Activated CD8-positive, alpha-beta memory T cell treated with anti-CD3 and anti-CD28 coated beads for 48 hours (primary cell): ENCODE measurements at regions not wholly inside any gene's neighbourhood (a gene's known extent, or its start where the extent isn't known, plus 50 kb on each side); places are given as distances from the start of the nearest gene placed in this dataset.

Source experiments
- DNase-seq, 3 experiments: peaks; one replicate each; pipeline ENCODE4 v3.0.0-alpha.2; 2020; ENCODE audit warnings: low read depth in 2 of 3, low spot score in 2 of 3

GRCh38 chr4:11587797-11588196, 159.1 kb upstream of the HS3ST1 start:
- DNase-seq: no peak

DNA sequence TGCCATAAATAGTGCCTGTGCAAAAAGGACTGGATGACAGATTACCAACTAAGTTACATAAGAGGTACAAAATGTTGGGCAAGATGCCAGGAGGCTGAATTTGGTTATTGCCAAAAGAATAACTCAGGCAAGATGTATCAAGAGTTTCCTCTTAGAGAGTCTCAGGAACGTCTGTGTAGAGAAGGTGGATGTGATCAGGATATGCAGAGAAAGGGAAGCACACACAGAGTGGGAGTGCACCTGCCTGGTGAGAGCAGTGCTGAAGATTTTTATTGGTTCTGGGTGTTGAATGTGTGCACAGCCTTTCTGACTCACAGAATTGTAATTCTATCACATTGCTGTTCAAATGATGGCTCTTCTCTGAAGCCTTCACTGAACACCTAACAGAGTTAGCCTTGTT, 156.8 kb upstream of the HS3ST1 start:
- DNase-seq: no peak

DNA sequence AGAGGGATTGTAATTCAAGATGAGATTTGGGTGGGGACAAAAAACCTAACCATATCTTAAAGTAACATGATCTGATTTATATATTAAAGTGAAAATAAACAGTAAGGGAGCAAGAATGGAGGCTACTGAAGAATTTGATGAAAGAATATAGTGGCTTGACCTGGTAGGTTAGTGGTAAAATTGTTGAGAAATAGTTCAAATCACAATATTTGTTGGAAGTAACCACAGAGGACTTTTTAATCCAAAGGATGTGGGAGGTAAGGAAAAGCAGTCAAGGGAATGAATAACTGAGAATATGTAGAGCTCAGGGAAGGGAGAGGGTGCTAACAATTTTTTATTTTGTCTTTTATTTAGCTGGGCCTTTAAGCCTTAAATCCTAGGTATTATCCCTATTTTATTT, 139.8 kb upstream of the HS3ST1 start:
- DNase-seq: no peak

GRCh38 chr4:11566444-11567022, 137.8 kb upstream of the HS3ST1 start:
- no peak for DNase-seq

DNA sequence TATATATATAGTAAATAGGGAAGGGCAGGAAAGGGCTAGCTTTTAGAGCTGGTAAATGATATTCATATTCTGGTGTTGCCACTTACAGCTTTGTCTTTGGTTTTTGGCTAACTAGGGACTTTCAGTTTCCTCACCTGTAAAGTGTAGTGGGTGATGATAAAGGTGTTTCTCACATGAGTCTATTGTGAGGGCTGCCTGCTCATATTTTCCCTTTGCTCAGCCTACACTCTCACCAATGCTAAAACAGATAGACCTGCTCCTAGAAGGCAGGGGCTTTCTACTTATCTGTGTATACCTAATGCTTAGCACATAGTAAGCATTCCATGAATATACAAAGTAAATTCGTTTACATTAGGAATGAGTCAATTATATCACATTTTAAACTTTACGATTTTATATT, 137.2 kb upstream of the HS3ST1 start:
- DNase-seq: no peak

DNA sequence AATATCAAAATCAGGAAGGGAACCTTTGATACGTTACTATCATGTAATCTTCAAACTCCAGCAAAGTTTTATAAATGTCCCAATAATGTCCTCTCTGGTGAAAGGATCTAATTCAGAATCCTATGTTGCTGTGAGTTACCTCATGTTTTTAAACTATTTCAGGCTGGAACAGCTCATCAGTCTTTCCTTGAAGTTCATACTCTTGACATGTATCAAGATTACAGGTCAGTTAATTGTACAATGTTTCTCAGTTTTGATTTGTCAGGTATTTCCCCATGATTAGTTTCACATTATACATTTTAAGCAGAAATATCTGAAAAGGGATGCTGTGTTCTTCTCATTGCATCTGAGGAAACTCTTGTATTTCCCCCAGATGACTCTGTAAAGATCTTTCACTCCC, 136.5 kb upstream of the HS3ST1 start:
- DNase-seq: no peak

- no peak for DNase-seq
These were observed 135.3 kb upstream of the HS3ST1 start for GRCh38 chr4:11564021-11564420.

DNA sequence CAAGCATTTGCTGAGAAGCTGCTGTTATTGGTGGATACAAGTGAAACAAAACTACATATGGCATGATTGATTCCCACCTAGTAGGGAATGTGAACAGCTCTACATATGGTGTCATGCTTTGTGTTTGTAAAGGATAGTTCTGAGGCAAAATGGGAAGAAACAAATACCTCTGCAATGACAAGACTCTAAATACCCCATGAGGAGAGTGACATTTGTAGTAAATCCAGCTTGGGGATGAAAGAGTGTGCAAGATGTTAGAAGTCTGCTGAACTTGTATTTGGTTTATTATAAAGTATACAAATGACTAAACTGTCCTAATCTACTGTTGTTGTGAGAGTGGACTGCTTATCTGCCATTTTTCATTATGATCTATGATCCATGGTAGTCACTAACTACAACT, 120.8 kb upstream of the HS3ST1 start:
- DNase-seq: no peak

DNA sequence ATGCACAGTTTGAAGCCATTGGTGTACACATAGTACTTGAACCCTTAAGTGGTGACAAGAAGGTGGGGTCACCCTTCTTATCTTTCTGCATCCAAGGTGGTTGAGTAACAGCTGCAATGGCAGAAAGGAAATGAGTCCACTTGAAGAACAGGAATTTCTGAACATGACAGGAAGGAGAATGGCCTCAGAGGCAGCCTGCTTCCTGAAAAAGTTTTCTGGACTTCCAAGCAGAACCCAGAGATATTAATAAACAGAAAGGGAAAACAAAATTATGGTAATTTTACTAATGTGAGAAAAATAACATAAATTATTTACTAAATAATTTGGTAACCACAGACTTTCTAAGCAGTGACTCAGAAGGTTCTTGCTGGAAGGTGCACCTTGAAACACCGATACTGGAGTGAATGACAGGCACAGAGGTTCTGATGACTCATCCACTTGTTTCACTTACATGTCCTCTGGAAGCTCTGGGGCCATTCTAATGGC, 119.9 kb upstream of the HS3ST1 start:
- DNase-seq: no peak

DNA sequence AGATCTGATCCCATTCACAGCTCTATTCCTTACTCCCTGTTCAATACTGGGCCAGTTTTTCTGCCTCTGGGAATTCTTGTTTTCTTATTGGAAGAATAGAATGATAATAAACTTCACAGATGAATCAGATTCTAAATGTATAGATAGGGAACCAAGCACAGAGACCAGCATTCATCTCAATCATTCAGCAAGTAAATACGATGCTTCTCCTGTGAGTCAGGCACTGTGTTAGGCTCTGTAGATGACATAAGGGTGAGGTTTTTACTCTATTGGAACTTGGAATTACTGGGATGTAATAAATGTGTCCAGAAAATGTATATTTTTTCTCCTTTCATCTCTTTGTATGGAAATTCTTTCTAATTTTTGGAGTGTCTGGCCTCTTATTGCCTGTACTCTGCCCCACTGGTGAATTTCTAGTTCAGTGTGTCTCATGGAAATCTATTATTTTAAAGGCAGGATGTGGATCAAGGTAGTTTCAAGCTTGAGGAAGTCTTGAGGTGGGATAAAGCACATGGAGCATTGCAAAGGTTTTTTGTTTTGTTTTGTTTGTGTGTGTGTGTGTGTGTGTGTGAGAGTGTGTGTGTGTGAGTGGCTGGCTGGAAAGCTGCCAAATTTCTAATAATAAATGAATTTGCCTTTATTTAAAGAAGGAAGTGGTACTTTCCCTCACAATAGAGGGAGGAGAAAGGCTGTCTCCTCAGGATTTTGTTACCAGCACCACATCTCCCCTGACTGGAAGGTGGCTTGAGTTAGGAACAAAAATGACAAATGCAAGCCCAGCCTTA, 117.9 kb upstream of the HS3ST1 start:
- no peak for DNase-seq

DNA sequence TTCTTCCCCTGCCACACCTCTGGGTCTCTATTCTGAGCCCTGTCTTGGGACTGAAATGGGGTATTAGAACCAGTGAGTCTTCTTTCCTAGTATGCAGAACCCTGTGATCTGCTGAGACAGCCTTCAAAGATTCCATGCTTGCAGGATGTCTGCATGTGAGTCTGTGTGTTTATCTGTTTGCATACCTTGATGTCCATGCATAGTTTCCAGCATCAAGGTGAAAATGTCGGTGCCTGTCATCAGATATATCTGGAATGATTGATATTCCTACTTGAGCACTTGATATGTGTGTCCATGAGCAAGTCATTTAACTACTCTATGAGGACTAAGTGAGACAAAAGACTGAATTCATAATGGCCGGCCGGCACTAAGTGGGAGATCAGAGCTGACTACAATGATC, 117.0 kb upstream of the HS3ST1 start:
- no peak for DNase-seq

DNA sequence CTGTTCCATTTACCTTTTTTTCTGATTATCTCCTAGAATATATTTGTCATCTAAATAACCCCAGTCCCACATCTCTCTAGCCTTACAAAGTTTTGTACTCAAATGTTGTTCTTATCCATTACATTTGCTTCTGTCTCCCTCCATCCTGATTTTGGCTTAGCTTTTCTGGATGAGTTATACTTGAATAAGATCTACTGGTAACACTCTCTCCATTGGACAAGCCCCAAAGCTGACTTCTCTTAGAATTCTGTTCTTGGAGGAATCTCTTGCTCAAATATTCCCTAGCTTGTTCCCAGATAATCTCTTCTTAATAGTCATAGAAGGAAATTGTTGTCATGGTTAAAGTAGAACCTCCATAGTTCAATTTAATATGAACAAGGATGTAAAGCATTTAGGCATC, 115.5 kb upstream of the HS3ST1 start:
- DNase-seq: no peak

GRCh38 chr4:11543706-11544105, 115.0 kb upstream of the HS3ST1 start:
- DNase-seq: no peak

- DNase-seq: no peak
These were observed 114.3 kb upstream of the HS3ST1 start for GRCh38 chr4:11542952-11543351.

DNA sequence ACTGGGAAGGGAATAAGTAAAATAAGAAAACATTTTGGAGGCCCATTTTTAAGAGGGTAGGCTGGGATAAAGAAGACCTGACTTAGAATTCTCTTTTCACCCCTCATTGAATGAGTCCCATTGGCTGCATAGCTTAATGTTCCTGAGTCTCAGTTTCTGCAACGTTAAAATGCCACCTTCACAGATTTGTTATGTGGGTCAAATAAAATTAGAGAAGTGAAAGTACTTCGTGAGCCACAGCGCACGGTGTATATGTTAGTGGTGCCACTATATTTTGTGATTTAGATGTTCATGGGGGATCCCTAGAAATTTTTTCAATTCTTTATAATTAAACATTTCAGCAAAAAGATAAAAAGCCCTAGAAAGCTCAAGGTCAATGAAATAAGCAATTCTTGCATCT, 109.2 kb upstream of the HS3ST1 start:
- no peak for DNase-seq

DNA sequence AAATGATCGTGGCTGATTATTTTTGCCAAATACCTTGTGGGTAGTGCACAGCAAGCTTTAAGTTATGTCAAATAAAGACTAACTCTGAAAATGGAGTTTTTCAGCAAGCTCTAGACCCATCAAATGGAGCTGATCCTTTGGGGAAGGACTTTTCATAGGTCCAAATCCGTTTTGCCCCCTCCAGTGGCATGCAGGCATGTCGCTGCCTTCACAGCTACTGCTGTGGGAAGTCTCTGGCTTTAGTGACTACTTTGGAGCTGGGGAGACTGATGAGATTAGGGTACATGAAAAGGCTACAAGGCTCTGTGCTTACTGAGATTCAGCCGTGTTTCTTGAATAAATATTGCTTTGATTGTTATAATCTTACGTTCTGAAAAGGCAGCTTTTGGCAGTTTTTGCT, 106.6 kb upstream of the HS3ST1 start:
- no peak for DNase-seq

GRCh38 chr4:11534623-11535302, 106.1 kb upstream of the HS3ST1 start:
- no peak for DNase-seq

DNA sequence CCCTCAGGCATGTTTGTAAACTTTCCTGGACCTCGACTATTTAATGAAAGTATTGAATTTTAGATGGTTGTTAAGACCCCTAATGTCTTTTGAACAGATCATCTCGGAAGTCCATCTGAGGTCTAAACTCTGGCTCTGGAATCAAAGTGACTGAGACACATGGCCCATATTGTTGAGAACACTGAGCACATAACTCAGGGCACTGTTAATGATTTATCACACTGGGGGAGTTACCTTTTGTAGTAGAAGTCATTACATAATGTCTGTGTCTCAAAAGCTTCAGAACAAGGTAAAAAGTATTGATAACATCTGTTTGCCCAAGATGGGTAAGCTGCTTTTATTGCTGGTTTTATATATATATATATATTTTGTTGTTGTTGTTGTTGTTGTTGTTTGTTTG, 103.4 kb upstream of the HS3ST1 start:
- no peak for DNase-seq

DNA sequence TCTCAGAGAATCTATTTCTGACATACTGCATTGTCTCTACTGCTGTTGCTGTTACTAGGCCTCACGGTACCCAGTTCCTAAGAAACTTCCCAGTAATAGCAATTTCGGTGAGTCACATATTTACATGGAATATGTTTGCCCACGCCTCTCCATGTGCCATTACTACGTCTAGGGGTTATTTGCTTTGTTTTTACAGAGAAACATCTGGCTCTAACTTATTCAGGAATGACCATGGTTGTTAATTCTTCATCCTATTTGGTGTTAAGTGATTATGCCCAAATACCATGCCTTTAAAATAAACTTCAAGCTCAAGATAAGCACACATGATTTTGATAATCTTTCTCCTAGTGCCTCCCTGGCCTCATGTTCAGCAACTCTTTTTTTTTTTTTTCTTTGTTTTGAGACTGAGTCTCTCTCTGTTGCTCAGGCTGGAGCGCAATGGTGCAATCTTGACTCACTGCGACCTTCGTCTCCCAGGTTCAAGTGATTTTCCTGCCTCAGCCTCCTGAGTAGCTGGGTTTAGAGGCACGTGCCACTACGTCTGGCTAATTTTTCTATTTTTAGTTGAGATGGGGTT, 101.0 kb upstream of the HS3ST1 start:
- DNase-seq: no peak

GRCh38 chr4:11525085-11525484, 96.4 kb upstream of the HS3ST1 start:
- DNase-seq: no peak

GRCh38 chr4:11518754-11519153, 90.1 kb upstream of the HS3ST1 start:
- DNase-seq: no peak

- no peak for DNase-seq
These were observed 86.2 kb upstream of the HS3ST1 start for GRCh38 chr4:11514779-11515419.
